H1 (cell line): ENCODE measurements at regions not wholly inside any gene's neighbourhood (a gene's known extent, or its start where the extent isn't known, plus 50 kb on each side); places are given as distances from the start of the nearest gene placed in this dataset.

Experiments used
- CTCF ChIA-PET: fragments of 300-600 bp; sonication (Branson Sonifier 250); formaldehyde crosslinking; loops from one replicate; lab custom pipeline; 2021; ENCODE audit not compliant: partially characterized antibody; lab: Charles Lee
- POLR2A ChIA-PET: fragments of 300-600 bp; sonication (Branson Sonifier 250); formaldehyde crosslinking; loops from one replicate; lab custom pipeline; 2021; ENCODE audit warnings: inconsistent platforms; ENCODE audit not compliant: partially characterized antibody; lab: Charles Lee
- DNase-seq, 2 experiments: peaks; one replicate each; pipeline versions ENCODE4 v3.0.0 to v3.0.0-alpha.2; 2010 to 2022; ENCODE audit warnings: low spot score in 2 of 2, low read depth in 1 of 2, mixed read lengths in 1 of 2
- FAIRE-seq: peaks from 2 replicates; lab custom pipeline; 2011; peaks lifted over from hg19 to GRCh38; lab: Jason Lieb, UNC
- H2AFZ ChIP-seq: 2 replicates; pipeline ENCODE4 v1.8.1; 2012; ENCODE audit warnings: low read length, inconsistent platforms
- H2AK5ac ChIP-seq: 2 replicates; pipeline ENCODE4 v1.6.1; 2013; ENCODE audit warnings: low read depth, low read length
- H2BK120ac ChIP-seq: replicated peaks from 2 replicates; pipeline ENCODE3; 2013; ENCODE audit warnings: low read depth, low read length, inconsistent platforms
- H2BK12ac ChIP-seq: 2 replicates; pipeline ENCODE4 v1.6.1; 2013; ENCODE audit warnings: low read depth, low read length
- H2BK15ac ChIP-seq: 2 replicates; pipeline ENCODE4 v1.6.1; 2013; ENCODE audit warnings: low read length
- H2BK20ac ChIP-seq: 2 replicates; pipeline ENCODE4 v1.6.1; 2013; ENCODE audit warnings: low read length
- H2BK5ac ChIP-seq: 2 replicates; pipeline ENCODE4 v1.6.1; 2013; ENCODE audit warnings: low read depth, low read length
- H3K14ac ChIP-seq: 2 replicates; pipeline ENCODE4 v1.6.1; 2013; ENCODE audit warnings: inconsistent platforms; ENCODE audit not compliant: insufficient read length
- H3K18ac ChIP-seq: 2 replicates; pipeline ENCODE4 v1.6.1; 2013; ENCODE audit warnings: low read length; ENCODE audit errors: extremely low read depth
- H3K23ac ChIP-seq: 2 replicates; pipeline ENCODE4 v1.6.1; 2013; ENCODE audit warnings: inconsistent platforms; ENCODE audit not compliant: insufficient read length
- H3K23me2 ChIP-seq: 2 replicates; pipeline ENCODE4 v1.6.1; 2013; ENCODE audit warnings: low read depth, low read length
- H3K27ac ChIP-seq: 2 replicates; pipeline ENCODE4 v1.6.1; 2011; ENCODE audit warnings: low read depth, low read length, inconsistent platforms
- H3K27me3 ChIP-seq, 4 experiments: replicated peaks in 1 of 4; 1 replicate in 1 of 4; 2 replicates in 3 of 4; pipeline versions ENCODE4 v1.6.1 to v1.8.1; 2011 to 2013; ENCODE audit warnings: low read length in 3 of 4, mild to moderate bottlenecking in 3 of 4, inconsistent platforms in 2 of 4, mixed read lengths in 2 of 4, moderate library complexity in 1 of 4; ENCODE audit not compliant: control insufficient read depth in 3 of 4, insufficient read depth in 3 of 4; ENCODE audit errors: extremely low read depth in 1 of 4
- H3K36me3 ChIP-seq, 4 experiments: 2 replicates each; pipeline versions ENCODE4 v1.6.1 to v1.8.1; 2011 to 2013; ENCODE audit warnings: mild to moderate bottlenecking in 4 of 4, low read length in 3 of 4, moderate library complexity in 2 of 4, control low read depth in 1 of 4, inconsistent platforms in 1 of 4; ENCODE audit not compliant: insufficient read depth in 4 of 4, control insufficient read depth in 2 of 4
- H3K4ac ChIP-seq: replicated peaks from 2 replicates; pipeline ENCODE3; 2013; ENCODE audit warnings: low read length, low read depth, mixed read lengths, inconsistent platforms; ENCODE audit not compliant: insufficient read length
- H3K4me1 ChIP-seq, 4 experiments: replicated peaks in 1 of 4; 1 replicate in 1 of 4; 2 replicates in 3 of 4; pipeline versions ENCODE4 v1.6.1 to v1.8.1; 2011 to 2013; ENCODE audit warnings: low read length in 3 of 4, inconsistent platforms in 2 of 4, mixed read lengths in 1 of 4; ENCODE audit not compliant: insufficient read depth in 4 of 4, control insufficient read depth in 3 of 4
- H3K4me2 ChIP-seq, 2 experiments: 2 replicates each; pipeline versions ENCODE4 v1.6.1 to v1.8.1; 2011 to 2013; ENCODE audit warnings: low read depth in 2 of 2, low read length in 2 of 2, control low read depth in 1 of 2, inconsistent platforms in 1 of 2, mild to moderate bottlenecking in 1 of 2; ENCODE audit not compliant: insufficient read depth in 1 of 2
- H3K4me3 ChIP-seq, 4 experiments: fragments of 200-600, 300-600 bp in 1 of 4; sonication (generic), shearing (Covaris generic), sonication (Bioruptor Twin) in 1 of 4; 2 replicates each; pipeline versions ENCODE4 v1.5.1 to v1.8.1; 2011 to 2016; ENCODE audit warnings: low read length in 4 of 4, low read depth in 3 of 4, control low read depth in 2 of 4, inconsistent platforms in 2 of 4, mild to moderate bottlenecking in 2 of 4, mixed read lengths in 1 of 4, moderate library complexity in 1 of 4; ENCODE audit not compliant: insufficient read depth in 2 of 4; ENCODE audit errors: extremely low read depth in 1 of 4
- H3K56ac ChIP-seq: replicated peaks from 2 replicates; pipeline ENCODE3; 2013; ENCODE audit warnings: low read depth, mild to moderate bottlenecking, mixed read lengths, low read length, inconsistent platforms; ENCODE audit not compliant: insufficient read length
- H3K79me1 ChIP-seq: 2 replicates; pipeline ENCODE4 v1.6.1; 2013; ENCODE audit warnings: low read depth, low read length, control low read depth
- H3K79me2 ChIP-seq, 2 experiments: 2 replicates each; pipeline versions ENCODE4 v1.6.1 to v1.8.1; 2012 to 2013; ENCODE audit warnings: low read length in 2 of 2, mild to moderate bottlenecking in 2 of 2, inconsistent platforms in 1 of 2; ENCODE audit not compliant: insufficient read depth in 2 of 2, control insufficient read depth in 1 of 2
- H3K9ac ChIP-seq, 4 experiments: replicated peaks in 1 of 4; 1 replicate in 1 of 4; 2 replicates in 3 of 4; pipeline versions ENCODE4 v1.6.1 to v1.8.1; 2011 to 2013; ENCODE audit warnings: low read depth in 3 of 4, low read length in 3 of 4, control low read depth in 2 of 4, mild to moderate bottlenecking in 2 of 4, moderate library complexity in 2 of 4, inconsistent platforms in 1 of 4; ENCODE audit errors: extremely low read depth in 1 of 4
- H3K9me3 ChIP-seq, 2 experiments: 2 replicates each; pipeline versions ENCODE4 v1.6.1 to v1.8.1; 2012 to 2013; ENCODE audit warnings: mild to moderate bottlenecking in 2 of 2, moderate library complexity in 2 of 2, control low read depth in 1 of 2, inconsistent platforms in 1 of 2, low read depth in 1 of 2, low read length in 1 of 2, mixed read lengths in 1 of 2; ENCODE audit not compliant: insufficient read depth in 2 of 2
- H4K20me1 ChIP-seq, 2 experiments: replicated peaks in 1 of 2; 2 replicates each; pipeline versions ENCODE3 to v1.8.1; 2011 to 2013; ENCODE audit warnings: inconsistent platforms in 2 of 2, low read length in 2 of 2, mild to moderate bottlenecking in 1 of 2; ENCODE audit not compliant: insufficient read depth in 2 of 2, control insufficient read depth in 1 of 2
- H4K5ac ChIP-seq: 2 replicates; pipeline ENCODE4 v1.6.1; 2013; ENCODE audit warnings: low read length, low read depth, mixed read lengths, inconsistent platforms; ENCODE audit not compliant: insufficient read length
- H4K8ac ChIP-seq: 2 replicates; pipeline ENCODE4 v1.8.0; 2013; ENCODE audit warnings: mild to moderate bottlenecking, moderate library complexity, low read length, inconsistent platforms; ENCODE audit not compliant: insufficient read depth; ENCODE audit errors: extremely low read depth
- H4K91ac ChIP-seq: replicated peaks from 2 replicates; pipeline ENCODE3; 2013; ENCODE audit warnings: low read length, mixed read lengths, inconsistent platforms; ENCODE audit not compliant: insufficient read length
- CBX8 ChIP-seq: fragments of 300-800, 300-1000 bp; sonication (generic); IDR thresholded peaks from 2 replicates; pipeline ENCODE4 v1.7.1; 2016; ENCODE audit warnings: low read depth, low read length, borderline replicate concordance
- RAD21 ChIP-seq, 2 experiments: IDR thresholded peaks in 1 of 2; conservative IDR thresholded peaks in 1 of 2; 2 replicates each; pipeline ENCODE4 v1.6.1; 2011; ENCODE audit warnings: low read depth in 2 of 2, low read length in 2 of 2, improper control_type of control experiment in 1 of 2, inconsistent platforms in 1 of 2, mild to moderate bottlenecking in 1 of 2, moderate library complexity in 1 of 2
- TAF7 ChIP-seq: optimal IDR thresholded peaks from 2 replicates; pipeline ENCODE3; 2011; ENCODE audit warnings: low read depth, mild to moderate bottlenecking, inconsistent platforms, low read length, moderate library complexity, borderline replicate concordance
- TBP ChIP-seq: IDR thresholded peaks from 2 replicates; pipeline ENCODE4 v1.6.1; 2011; ENCODE audit warnings: low read depth, low read length, improper control_type of control experiment
- WGBS, 2 experiments: shearing (Covaris generic) in 1 of 2; methylation state at CpG; one replicate each; pipeline versions ENCODE4 v1.1.6 to v1.1.7; 2013 to 2015; ENCODE audit warnings: low lambda C conversion rate in 2 of 2, mixed read lengths in 2 of 2, inconsistent platforms in 1 of 2, low coverage in 1 of 2, missing lambda C conversion rate in 1 of 2; ENCODE audit not compliant: insufficient replicate concordance in 2 of 2, insufficient coverage in 1 of 2, insufficient read length in 1 of 2; ENCODE audit errors: extremely low coverage in 1 of 2, missing lambda C conversion rate in 1 of 2; 5-methylcytosine and 5-hydroxymethylcytosine counted together

- Histone ChIP-seq H3K36me3 (no peaks in the 10 kb centered on the region), H3K27ac (no peak overlapping the region), H3K4ac (no peak overlapping the region), H2BK5ac (no peak overlapping the region), H4K5ac (no peak overlapping the region), H3K18ac (no peak overlapping the region), H4K20me1 (no peaks in the 10 kb centered on the region), H3K4me3 (no peak overlapping the region), H3K79me2 (no peaks in the 10 kb centered on the region), H3K23ac (no peak overlapping the region), H2BK12ac (no peak overlapping the region), H3K9ac (no peak overlapping the region), H4K8ac (no peak overlapping the region), H3K27me3 (no peaks in the 10 kb centered on the region), H2AFZ (no peak overlapping the region), H3K4me2 (no peak overlapping the region), H3K14ac (no peak overlapping the region), H2BK20ac (no peak overlapping the region), H3K56ac (no peak overlapping the region), H3K79me1 (no peaks in the 10 kb centered on the region), H2AK5ac (no peak overlapping the region), H4K91ac (no peak overlapping the region), H3K9me3 (peaks cover 29 to 30% of the 10 kb centered on the region in 2 experiments), H3K23me2 (no peaks in the 10 kb centered on the region; the same call in 1 of the 2 replicates), H2BK15ac (no peak overlapping the region), H2BK120ac (no peak overlapping the region), H3K4me1 (no peaks in the 10 kb centered on the region)
- POLR2A ChIA-PET, result no interaction called here
- TF ChIP-seq CBX8, result no peak
- no peak for TF ChIP-seq RAD21 (IDR thresholded peaks at IDR 0.05 in 1 of 2, conservative IDR thresholded peaks at IDR 0.05 in 1 of 2; ENCODE audit: low read depth in 2 of 2, low read length in 2 of 2)
- no peak for TF ChIP-seq TBP
- no peak for TF ChIP-seq TAF7
- FAIRE-seq, result no peak
- CTCF ChIA-PET, result no interaction called here
- no peak for DNase-seq
- 88% methylated on average over 5 of the region's 5 CpGs; no CpG with 5 or more reads in 1 of the 2 experiments for WGBS, 2 experiments
Measured at GRCh38 chr9:108656566-108656965, 199.2 kb downstream of the ACTL7B start.
